Neural crest cell (in vitro differentiated cells): ENCODE measurements at regions not wholly inside any gene's neighbourhood (a gene's known extent, or its start where the extent isn't known, plus 50 kb on each side); places are given as distances from the start of the nearest gene placed in this dataset.
"Not testable (repeated sequence)": the region's sequence is repeated elsewhere in the genome, so short reads cannot be mapped to it uniquely, and the experiment has no call there.

Experiments
- DNase-seq: peaks from one replicate; pipeline ENCODE4 v3.0.0; 2021; ENCODE audit warnings: low read depth, mixed read lengths, low spot score
- H3K27ac Mint-ChIP-seq: one replicate; pipeline ENCODE4 v1.8.0; 2021; ENCODE audit warnings: mild to moderate bottlenecking, mixed read lengths; ENCODE audit not compliant: unreplicated experiment
- H3K27me3 Mint-ChIP-seq: 2 replicates; pipeline ENCODE4 v1.8.0; 2021; ENCODE audit warnings: low read depth, mild to moderate bottlenecking, mixed read lengths
- H3K36me3 Mint-ChIP-seq: 2 replicates; pipeline ENCODE4 v1.8.0; 2021; ENCODE audit warnings: low read depth, mild to moderate bottlenecking, mixed read lengths
- H3K4me1 Mint-ChIP-seq: 2 replicates; pipeline ENCODE4 v1.8.0; 2021; ENCODE audit warnings: mixed read lengths
- H3K4me3 Mint-ChIP-seq: one replicate; pipeline ENCODE4 v1.8.0; 2021; ENCODE audit warnings: mild to moderate bottlenecking, mixed read lengths
- H3K9me3 Mint-ChIP-seq: 2 replicates; pipeline ENCODE4 v1.8.0; 2021; ENCODE audit warnings: mixed read lengths
- TF ChIP-seq, protein P1 (sequence below): fragments of 200-600 bp; sonication (generic); conservative IDR thresholded peaks from 2 replicates; pipeline ENCODE4 v1.5.0; 2021; ENCODE audit warnings: antibody characterized with exemption, mild to moderate bottlenecking

- Mint-ChIP-seq H3K4me1 (no peaks in the 10 kb centered on the region), H3K36me3 (no peaks in the 10 kb centered on the region), H3K27ac (no peak overlapping the region), H3K4me3 (no peak overlapping the region), H3K9me3 (peaks cover 2% of the 10 kb centered on the region), H3K27me3 (peaks cover 39% of the 10 kb centered on the region)
- DNase-seq, result no peak
- TF ChIP-seq, protein P1, sequence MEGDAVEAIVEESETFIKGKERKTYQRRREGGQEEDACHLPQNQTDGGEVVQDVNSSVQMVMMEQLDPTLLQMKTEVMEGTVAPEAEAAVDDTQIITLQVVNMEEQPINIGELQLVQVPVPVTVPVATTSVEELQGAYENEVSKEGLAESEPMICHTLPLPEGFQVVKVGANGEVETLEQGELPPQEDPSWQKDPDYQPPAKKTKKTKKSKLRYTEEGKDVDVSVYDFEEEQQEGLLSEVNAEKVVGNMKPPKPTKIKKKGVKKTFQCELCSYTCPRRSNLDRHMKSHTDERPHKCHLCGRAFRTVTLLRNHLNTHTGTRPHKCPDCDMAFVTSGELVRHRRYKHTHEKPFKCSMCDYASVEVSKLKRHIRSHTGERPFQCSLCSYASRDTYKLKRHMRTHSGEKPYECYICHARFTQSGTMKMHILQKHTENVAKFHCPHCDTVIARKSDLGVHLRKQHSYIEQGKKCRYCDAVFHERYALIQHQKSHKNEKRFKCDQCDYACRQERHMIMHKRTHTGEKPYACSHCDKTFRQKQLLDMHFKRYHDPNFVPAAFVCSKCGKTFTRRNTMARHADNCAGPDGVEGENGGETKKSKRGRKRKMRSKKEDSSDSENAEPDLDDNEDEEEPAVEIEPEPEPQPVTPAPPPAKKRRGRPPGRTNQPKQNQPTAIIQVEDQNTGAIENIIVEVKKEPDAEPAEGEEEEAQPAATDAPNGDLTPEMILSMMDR, result no peak
Observed at GRCh38 chr7:45296748-45297147, 139.2 kb downstream of the RAMP3 start.

GRCh38 chr7:45306752-45307305 lies 149.2 kb downstream of the RAMP3 start:
- Mint-ChIP-seq H3K4me3 (no peak overlapping the region), H3K36me3 (peaks cover 4% of the 10 kb centered on the region), H3K4me1 (no peaks in the 10 kb centered on the region), H3K9me3 (peaks cover 11% of the 10 kb centered on the region), H3K27me3 (peaks cover 38% of the 10 kb centered on the region), H3K27ac (no peak overlapping the region)
- no peak for DNase-seq
- TF ChIP-seq, protein P1, result no peak

GRCh38 chr7:45311597-45311996 lies 154.0 kb downstream of the RAMP3 start:
- H3K36me3 Mint-ChIP-seq, result peaks cover 10% of the 10 kb centered on the region
- no peak overlapping the region for H3K27ac Mint-ChIP-seq
- DNase-seq, result no peak
- no peak overlapping the region for H3K4me3 Mint-ChIP-seq
- TF ChIP-seq, protein P1, result no peak
- H3K27me3 Mint-ChIP-seq, result peaks cover 31% of the 10 kb centered on the region
- peaks cover 15% of the 10 kb centered on the region for H3K9me3 Mint-ChIP-seq
- no peaks in the 10 kb centered on the region for H3K4me1 Mint-ChIP-seq

GRCh38 chr7:45315512-45315911 lies 157.9 kb downstream of the RAMP3 start:
- not testable (repeated sequence) for H3K36me3 Mint-ChIP-seq, H3K4me1 Mint-ChIP-seq, H3K4me3 Mint-ChIP-seq, DNase-seq, H3K27ac Mint-ChIP-seq
- Mint-ChIP-seq H3K9me3 (peaks cover 12% of the 10 kb centered on the region), H3K27me3 (peaks cover 38% of the 10 kb centered on the region)

DNA sequence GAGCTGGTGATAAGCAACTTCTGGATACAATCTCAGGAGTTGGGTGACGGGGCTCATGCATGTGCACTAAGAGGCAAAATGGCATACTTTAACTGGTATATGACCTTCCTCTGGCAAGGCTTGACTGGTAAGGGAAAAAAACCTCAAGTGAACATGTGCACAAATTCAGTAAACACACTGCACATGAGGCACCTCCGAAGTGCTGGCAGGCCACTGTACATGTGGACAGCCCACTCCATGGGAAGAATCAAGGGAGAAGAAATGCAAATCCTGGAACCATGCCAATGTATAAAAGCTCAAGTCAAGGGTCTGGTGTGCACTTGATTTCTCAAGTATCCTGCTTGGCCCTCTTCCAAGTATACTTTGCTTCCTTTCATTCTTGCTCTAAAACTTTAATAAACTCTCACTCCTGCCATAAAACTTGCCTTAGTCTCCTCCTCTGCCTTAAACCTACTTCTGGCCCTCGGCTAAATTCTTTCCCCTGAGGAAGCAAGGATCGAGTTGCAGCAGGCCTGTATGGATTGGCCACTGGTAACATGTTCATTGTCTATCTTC lies 167.2 kb downstream of the RAMP3 start:
- Mint-ChIP-seq H3K4me3 (no peak overlapping the region), H3K4me1 (no peaks in the 10 kb centered on the region), H3K27ac (no peak overlapping the region), H3K27me3 (peaks cover 5% of the 10 kb centered on the region), H3K36me3 (no peaks in the 10 kb centered on the region), H3K9me3 (peaks cover 2% of the 10 kb centered on the region)
- no peak for DNase-seq
- TF ChIP-seq, protein P1, result no peak

DNA sequence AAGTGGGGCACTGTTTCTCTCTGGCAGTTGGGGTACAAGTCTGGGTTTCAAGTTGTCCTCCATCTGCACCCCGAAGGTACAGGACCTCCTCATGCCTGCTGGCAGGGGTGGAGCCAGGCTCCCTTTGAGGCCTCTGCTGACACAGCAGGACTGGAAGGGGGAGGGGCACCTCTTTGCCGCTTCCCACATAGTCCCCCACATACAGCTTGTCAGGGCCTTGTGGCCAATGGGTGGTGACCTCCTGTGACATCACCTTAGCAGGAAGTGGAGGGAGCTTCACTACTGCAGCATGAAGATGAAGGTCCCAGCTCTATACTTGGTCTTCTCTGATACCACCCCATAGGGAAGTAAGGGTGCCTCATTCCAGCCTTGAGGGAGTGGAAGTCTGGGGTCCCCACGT lies 167.8 kb downstream of the RAMP3 start:
- no peaks in the 10 kb centered on the region for H3K4me1 Mint-ChIP-seq
- H3K9me3 Mint-ChIP-seq, result peaks cover 2% of the 10 kb centered on the region
- no peaks in the 10 kb centered on the region for H3K36me3 Mint-ChIP-seq
- no peak overlapping the region for H3K27ac Mint-ChIP-seq
- no peak for DNase-seq
- TF ChIP-seq, protein P1, result no peak
- no peak overlapping the region for H3K4me3 Mint-ChIP-seq
- peaks cover 5% of the 10 kb centered on the region for H3K27me3 Mint-ChIP-seq
